GF-D8 (cell line): ENCODE measurements at regions not wholly inside any gene's neighbourhood (a gene's known extent, or its start where the extent isn't known, plus 50 kb on each side); places are given as distances from the start of the nearest gene placed in this dataset.

Source experiments
- DNase-seq: peaks from one replicate; lab custom pipeline; 2025; lab: John Stamatoyannopoulos, UW

DNA sequence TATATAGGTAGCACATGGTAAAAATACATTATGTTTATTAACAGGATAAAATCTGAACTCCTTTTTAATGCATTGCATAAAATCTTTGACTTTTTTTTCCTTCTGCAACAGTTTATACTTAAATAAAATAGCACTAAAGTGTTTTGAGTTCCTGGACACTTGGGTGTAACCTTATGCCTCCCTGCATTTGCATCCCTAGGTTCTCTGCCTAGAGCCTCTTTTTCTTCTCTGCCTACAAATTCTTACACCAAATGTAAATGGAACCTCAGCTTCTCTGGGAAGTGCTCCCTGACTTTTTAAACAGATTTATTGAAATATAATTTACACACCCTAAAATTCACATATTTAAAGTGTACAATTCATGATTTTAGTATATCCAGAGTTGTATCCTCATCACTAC lies 1017.6 kb downstream of the CNTNAP5 start:
- no peak for DNase-seq

DNA sequence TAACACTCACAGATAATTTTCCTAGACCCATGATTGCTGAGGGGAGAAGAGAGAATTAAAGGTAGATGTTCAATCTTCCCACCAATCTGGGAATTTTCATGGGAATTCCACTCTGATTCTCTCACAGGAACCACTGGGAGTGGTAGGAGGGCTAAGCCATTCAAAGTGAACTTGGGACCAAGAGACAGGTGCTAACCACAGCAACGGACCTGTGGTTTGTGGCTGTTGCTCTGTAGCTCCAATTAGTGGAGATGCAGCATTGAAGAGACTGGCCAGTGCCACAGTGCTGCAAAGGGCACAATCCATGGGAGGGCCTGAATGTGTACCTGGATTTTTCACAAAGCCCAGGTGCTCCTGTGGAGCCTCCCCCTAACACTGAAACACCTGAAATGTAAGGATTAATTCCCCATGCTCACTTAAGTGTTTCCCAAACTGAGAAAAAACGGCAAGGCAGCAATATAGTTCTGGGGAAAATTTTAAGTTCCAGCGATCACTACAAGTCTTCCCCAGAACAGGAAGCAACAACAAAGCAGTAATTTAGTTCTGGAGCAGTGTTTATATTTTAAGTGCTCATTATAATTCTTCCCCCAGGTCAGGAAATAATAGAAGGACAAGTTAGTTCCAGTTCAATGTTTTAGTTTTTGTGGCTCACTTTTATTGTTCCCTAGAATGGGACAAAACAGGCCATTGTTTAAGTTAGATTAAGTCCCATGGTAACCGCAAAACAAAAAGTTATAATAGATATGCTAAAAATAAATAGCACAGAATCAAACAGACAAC lies 1045.8 kb downstream of the CNTNAP5 start:
- no peak for DNase-seq

DNA sequence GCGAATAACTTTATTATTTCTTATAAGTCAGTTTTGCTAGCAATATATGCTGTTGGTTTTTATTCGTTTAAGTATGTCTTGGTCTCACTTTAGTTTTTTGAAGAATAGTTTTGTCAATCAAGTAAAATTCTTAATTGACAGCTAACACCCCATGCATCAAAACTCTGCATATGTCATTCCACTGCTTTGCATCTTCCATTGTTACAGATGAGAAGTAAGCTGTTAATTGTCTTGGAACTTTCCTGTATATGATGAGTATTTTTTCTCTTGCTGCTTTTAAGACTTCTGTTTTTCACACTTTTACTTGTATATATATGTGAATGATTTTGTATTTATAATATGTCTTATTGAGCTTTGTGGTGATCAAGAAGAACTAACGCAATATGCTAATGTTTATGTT lies 1048.4 kb downstream of the CNTNAP5 start:
- DNase-seq: no peak

DNA sequence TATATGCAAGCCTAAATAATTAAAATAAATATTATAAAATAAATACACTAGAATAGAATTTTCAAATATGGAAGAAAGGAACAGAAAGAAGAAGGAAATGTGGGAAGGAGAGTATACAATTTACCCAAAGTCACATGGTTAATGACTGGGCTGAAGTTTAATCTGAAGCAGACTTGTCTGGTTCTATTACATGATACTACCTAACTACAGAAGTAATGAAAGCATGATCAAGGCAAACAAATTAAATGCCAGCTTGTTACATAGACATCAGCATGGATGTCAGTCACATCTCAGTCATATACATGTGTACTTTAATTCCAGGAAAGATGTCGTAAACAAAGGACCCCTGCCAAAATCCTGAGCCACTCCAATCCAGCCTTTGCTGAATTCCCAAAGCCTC lies 1060.8 kb downstream of the CNTNAP5 start:
- DNase-seq: no peak

DNA sequence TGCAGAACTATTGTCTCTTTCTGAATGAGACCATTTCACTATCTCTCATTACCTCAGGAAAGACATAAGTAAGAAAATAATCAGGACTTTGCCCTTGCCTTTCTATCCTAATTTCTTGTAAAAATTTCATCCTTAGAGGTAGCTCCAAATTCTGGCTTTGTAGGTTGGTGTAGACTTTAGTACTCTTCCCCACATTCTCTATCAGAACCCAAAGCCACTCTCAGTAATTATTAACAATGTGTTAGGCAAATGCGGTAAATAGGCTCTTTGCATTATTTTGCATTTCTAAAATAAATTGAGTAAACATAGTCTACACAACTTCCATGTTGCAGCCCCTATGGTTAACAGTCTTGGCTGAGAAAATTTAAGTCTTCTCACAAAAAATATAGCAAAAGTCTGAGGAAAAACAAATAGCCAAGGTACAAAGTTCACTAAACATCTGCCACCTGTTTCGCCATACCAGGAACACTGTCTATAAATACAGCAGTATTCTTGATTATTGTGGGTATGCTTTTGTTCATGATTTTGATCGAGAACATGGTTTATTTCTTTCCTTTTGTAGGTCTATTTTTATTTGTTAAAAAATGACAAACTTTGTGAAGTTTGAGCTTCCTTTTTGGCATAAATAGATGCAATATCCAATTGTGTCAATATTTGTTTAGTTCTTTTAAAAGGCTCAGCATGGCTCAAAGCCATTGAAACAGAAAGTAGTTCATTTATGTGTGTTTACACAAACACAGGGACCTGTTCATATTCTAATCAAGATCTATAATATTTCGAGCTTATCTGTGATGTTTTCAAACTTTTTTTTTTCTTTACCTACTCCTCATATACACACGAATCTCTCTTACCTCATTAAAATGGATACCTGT lies 1061.5 kb downstream of the CNTNAP5 start:
- DNase-seq: no peak

DNA sequence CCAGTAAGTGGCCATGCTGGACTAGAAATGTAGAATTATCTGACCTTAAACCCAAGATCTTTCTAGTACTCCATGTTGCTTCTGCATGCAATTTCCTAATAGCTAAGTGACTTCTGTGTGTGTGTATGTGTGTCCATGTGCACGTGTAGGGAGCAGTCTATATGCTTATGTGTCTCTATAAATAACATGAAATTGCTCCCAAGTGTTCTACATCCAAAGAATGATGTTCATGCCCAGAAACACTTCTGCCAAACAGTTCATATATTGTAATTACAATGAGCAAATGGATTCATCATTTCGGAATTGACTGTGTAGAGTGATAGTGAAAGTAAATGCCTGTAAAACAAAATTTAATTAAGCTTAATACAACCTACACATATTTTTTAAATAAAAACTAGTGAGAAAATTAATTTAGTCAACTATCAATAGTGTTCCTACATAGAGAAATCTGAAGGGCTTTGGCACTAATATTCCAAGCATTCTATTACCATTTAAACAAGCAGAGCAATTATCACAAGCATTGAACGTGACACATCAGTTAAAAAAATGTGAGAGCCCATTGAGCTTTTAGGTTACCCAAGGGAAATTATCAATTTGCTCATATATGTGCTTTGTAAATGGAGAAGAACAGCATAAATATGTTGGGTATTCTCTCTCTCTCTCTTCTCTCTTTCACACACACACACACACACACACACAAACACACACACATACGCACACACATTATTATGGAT lies 1067.4 kb downstream of the CNTNAP5 start:
- no peak for DNase-seq

DNA sequence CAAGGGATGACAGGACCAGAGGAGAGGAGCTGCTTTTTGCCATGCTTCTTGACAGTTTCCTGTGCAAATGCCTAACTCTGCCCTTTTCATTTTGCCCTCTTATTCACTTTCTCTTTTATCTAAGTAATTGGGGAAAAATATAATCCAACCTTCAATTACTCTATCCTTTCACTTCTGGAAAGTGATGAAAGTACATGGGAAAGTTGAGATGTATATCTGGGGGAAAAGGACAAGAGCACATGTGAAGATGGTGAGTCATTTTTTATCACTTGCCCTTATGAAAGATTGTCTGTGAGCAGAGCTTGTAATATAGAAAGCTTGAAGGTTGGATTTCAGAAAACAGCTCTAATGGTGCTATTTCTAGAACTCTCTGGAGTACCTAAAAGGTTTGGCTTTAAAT lies 1070.7 kb downstream of the CNTNAP5 start:
- no peak for DNase-seq

DNA sequence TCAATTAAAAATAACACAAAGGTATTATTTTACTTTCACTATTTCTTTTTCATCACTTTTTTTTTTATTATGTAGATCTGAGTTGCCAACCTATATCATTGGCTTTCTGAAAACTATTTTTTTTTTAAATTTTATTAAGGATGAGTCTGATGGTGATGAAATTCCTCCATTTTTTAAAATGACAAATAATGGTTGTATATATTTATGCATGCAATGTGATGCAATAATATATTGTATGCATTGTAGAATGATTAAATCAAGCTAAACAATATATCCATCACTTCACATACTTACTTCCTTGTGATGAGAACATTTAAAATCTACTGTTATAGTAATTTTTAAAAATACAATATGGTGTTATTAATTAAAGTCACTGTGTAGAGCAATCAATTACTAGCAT lies 1081.6 kb downstream of the CNTNAP5 start:
- DNase-seq: no peak

DNA sequence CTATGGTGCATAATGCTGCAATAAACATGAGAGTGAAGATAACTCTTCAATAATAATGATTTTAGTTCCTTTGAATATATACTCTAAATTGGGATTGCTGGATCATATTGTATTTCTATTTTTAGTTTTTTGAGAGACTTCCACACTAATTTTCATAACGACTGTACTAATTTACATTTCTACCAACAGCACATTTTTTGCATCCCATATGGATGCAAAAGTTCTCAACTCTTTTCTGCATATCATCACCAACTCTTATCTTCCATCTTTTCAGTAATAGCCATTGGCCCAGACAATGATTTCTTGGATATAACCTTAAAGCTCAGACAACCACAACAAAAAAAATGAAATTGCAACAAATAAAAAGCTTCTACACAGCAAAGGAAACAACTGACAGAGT lies 1082.4 kb downstream of the CNTNAP5 start:
- DNase-seq: no peak

DNA sequence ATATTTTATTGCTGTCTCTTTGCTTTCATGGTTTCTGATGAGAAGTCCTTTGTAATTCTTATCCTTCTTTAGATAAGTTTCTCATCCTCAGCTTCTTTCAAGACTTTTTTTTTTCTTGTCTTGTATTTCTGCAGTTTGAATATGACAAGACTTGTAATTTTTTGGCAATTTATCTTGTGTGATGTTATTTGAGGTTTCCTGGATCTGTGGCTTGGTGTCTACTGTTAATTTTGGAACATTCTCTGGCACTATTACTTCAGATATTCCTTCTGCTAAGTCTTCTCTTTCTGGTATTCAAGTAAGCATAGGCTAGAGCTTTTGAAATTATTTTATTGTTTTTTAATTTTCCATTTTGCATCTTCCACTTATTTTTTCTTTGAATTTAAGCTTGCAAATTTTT lies 1083.2 kb downstream of the CNTNAP5 start:
- no peak for DNase-seq

DNA sequence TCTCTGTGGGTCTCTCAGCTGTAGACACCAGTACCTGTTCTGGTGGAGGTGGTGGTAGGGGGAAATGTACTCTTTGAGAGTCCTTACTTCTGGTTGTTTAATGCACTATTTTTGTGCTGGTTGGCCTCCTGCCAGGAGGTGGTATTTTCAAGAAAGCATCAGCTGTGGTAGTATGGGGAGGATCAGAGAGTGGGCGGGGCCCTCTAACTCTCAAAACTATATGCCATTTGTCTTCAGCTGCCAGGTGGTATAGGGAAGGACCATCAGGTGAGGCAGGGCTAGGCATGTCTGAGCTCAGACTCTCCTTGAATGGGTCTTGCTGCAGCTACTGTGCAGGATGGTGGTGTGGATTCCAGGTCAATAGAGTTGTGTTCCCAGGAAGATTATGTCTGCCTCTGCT lies 1100.8 kb downstream of the CNTNAP5 start:
- DNase-seq: no peak

DNA sequence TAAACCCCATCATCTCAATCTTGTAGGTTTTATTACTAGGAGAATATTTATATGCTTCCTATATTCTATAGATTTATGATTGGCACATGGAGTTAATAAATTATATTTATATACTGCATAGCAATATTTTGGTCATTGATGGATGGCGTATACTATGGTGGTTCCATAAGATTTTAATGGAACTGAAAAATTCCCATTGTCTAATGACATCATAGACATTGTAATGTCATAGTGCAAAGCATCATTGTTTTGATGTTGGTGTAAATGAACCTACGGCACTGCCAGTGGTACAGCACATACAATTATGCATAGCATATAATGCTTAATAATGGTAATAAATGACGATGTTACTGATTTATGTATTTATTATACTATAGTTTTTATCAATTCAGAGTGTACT lies 1135.9 kb downstream of the CNTNAP5 start:
- no peak for DNase-seq

DNA sequence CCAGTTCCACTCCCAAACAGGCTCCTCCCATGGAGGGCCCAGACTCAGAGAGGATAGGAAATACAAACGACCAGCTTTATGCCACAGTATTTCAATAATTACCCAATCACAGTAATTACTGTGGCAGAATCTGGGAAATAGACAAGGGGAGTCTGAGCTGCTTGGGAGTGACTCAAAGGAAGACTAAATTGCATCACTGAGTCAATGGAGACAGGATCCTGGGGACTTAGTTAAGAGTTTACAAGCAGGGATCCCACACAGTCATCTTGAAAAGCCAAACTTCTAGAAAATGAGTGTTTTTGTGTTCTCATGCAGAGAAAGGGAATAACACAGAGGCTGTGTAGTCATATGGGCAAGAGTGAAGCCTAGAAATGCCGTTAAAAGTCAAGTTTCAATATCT lies 1142.1 kb downstream of the CNTNAP5 start:
- DNase-seq: no peak

DNA sequence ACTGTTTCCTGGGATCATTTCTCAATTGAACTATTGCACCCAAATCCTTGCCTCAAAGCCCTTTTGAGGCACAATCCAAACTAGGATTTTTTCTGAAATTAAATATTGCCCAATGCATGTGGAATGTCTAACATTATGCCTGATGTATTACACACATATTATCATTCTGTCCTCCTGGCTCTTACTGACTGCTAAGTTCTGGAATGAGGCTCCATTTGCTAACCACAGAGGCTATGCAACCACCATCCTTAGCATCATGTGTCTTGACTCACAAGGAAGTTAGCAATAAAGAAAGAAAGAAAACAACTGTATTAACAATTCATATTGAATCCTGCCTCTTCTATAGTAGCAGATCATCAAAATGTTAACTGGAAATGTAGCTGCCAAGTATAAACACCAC lies 1142.7 kb downstream of the CNTNAP5 start:
- DNase-seq: no peak

DNA sequence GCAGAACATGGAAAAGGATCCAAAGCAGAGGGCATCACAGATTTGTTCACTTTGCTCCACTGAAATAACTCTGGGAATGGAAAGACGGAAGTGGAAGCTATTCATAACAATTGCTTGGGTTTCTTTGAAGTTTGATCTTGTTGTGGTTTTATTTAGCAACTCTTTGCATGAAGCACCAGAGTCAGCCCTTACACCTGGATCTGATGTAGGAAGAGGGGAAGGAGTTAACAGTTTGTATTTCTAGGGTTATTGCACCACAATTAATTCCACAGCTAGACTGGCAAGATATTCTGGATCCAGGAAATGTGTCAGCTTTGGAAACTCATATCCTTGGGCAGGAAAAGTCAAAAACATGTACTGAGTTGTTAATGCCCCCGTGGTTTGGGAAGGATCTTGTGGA lies 1143.4 kb downstream of the CNTNAP5 start:
- DNase-seq: no peak

DNA sequence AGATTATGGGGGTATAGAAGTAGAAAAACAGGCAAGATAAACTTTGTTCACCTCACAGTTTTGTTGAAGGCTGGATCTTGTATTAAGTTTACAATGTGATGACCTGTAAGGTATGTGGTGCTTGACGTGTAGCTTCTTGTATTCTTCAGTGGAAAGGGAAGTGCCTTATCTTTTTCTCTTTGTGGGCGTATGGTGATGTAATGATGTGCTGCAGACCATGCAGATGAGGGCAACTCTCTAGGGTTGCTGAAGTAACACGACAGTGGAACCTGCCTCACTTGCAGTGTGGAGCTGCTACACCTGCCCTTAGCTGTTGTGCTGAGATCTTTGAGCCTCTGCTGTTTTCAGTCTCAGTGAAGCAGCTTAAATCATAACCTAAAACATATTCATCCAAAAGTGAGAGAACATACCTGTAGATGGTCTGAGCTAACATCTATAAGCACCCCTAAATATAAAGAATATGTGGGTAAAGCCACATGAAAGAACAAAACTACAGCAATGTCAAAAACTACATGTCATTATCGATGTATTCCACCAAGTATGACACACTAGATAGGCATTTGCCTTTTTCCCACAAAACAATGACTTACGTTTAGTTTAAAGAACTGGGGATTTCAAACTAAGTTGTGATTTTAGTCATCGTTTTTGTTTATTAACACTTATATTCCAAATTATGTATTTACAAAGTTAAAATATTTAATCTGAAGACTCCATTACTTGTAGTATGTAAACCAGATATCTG lies 1144.1 kb downstream of the CNTNAP5 start:
- no peak for DNase-seq

DNA sequence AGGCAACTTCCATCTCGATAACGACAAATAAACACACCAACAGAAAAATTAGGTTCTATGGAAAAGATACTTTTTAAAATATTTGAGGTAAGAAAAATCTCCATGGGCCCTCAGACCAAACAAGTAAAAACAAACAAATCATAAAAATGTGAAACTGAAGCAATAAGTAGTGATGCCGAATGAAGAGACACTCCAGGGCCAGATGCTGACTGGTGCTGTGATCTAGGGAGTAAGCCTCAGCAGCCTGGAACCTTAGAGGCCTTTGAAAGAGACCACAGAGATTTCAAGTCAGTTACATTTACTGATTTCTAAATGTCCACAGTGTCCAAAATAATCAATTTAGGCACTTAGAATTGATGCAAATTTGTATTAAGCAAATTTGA lies 1144.7 kb downstream of the CNTNAP5 start:
- DNase-seq: no peak

DNA sequence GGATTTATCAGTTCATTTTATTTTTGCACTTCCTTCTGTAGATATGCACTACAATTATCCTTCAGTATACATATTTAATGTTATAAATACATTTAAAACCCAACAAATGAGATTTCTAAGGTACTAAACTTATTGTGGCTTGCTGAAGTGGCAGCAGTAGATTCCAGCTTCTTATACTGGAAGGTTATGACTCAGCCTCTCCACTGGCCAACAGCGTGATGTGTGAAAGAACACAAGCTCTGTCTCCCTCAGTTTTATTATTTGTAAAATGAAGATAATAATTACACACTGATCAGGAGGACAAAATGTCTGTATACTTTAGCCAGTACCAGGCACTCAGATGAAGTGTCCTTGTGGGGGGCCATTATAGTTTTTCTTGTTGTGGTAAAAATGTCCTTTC lies 1147.1 kb downstream of the CNTNAP5 start:
- DNase-seq: no peak

DNA sequence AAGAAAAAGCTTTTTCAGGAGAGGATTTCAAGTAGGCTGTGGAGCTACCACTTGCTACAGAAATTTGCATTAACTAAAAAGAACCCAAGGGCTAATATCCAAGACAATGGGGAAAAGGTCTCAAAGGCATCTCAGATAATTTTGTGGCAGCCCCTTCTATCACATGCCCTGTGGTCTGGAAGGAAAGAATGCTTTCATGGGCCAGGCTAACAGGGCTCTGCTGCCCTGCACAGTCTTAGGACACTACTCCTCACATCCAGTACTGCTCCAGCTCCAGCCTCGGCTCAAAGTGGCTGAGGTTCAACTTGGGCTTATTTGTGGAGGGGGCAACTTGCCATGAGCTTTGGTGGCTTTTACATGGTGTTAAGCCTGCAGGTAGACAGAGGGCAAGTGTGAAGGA lies 1150.3 kb downstream of the CNTNAP5 start:
- DNase-seq: no peak

DNA sequence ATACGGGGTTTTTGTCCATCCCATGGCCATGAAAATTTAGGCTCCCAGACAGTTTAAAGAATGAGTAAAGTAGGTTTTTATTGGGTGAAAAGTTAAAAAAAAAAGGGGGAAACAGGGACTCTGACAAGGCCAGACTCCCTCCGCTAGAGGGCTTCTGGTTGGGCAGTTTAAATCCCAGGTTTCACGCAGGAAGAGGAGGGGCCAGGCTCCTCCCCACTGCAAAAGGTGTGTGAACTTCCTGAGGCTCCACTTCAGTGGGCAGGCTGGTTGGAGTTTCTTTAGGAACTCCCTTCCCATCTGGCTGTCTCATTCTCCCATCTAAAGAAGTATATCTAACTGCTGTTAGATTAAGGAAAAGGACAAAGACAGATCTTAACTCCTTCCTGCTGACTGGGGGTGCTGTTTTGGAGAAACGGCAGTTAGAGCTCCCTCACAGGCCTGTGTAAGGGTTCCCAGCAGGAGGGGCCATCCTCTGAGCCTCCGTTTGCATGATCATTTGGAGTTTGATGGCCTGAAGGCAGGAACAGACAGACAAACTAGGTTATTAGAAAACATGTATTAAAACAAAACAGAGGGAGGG lies 1160.7 kb downstream of the CNTNAP5 start:
- DNase-seq: no peak

DNA sequence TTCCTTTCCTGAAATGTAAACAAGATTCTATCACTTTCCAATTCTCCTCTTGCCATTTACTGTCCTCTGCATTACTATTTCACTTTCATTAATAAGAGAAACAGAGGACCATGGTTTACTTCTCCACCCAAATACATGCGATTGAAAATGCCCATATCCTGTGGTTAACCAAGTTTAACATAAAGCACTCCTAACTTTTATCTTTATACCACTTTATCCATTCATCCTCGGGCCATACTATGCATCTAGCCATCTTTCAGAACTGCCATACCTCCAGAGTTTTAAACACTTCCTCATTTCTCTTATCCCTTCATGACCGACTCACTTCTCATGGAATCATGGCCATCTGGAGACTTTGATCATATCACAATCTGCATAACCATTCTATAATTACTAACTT lies 1182.3 kb downstream of the CNTNAP5 start:
- DNase-seq: no peak

DNA sequence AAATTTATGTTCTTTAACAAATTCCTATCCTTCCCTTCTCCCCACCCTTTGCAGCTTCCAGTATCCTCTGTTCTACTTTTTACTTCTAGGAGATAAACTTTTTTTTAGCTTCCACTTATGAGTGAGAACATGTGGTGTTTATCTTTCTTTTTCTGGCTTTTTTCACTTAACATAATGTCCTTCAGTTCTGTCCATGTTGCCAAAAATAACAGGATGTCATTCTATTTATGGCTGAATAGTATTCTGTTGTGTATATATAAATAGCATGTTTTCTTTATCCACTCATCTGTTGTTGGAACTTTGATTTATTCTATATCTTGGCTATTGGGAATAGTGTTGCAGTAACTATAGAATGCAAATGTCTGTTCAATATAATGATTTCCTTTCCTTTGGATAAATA lies 1191.2 kb downstream of the CNTNAP5 start:
- no peak for DNase-seq
